MCF 10A (cell line): ENCODE measurements at regions not wholly inside any gene's neighbourhood (a gene's known extent, or its start where the extent isn't known, plus 50 kb on each side); places are given as distances from the start of the nearest gene placed in this dataset.
A peak's percentile ranks its signal among the peaks of the same experiment; 100 is the strongest.

Experiments
- BruUV-seq: library from RNA; stranded (reverse); fragments of 400-500 nt; replicated peaks from 2 replicates; lab custom pipeline; 2021; lab: Mats Ljungman, UMichigan
- CTCF ChIA-PET: fragments of 300-600 bp; sonication (Branson Sonifier 250); formaldehyde crosslinking; extraction: SDS; loops from one replicate; lab custom pipeline; 2021; ENCODE audit warnings: antibody characterized with exemption, inconsistent platforms; lab: Yijun Ruan, JAX
- POLR2A ChIA-PET: fragments of 300-600, 350-650 bp; sonication (Branson Sonifier 250); formaldehyde crosslinking; extraction: SDS; loops from one replicate; lab custom pipeline; 2020; ENCODE audit warnings: antibody characterized with exemption, inconsistent platforms; lab: Yijun Ruan, JAX
- DNase-seq: peaks from one replicate; pipeline ENCODE4 v3.0.0-alpha.2; 2018; ENCODE audit not compliant: unreplicated experiment
- H3K27ac Mint-ChIP-seq: one replicate; pipeline ENCODE4 v1.8.0; 2022; ENCODE audit warnings: mild to moderate bottlenecking, low read depth, mixed read lengths; ENCODE audit not compliant: unreplicated experiment
- H3K27me3 Mint-ChIP-seq: one replicate; pipeline ENCODE4 v1.8.0; 2022; ENCODE audit warnings: mixed read lengths; ENCODE audit not compliant: insufficient read depth, unreplicated experiment
- H3K36me3 Mint-ChIP-seq: one replicate; pipeline ENCODE4 v1.8.0; 2022; ENCODE audit warnings: mild to moderate bottlenecking, moderate library complexity, mixed read lengths; ENCODE audit not compliant: insufficient read depth, unreplicated experiment
- H3K4me1 Mint-ChIP-seq: one replicate; pipeline ENCODE4 v1.8.0; 2022; ENCODE audit warnings: mixed read lengths; ENCODE audit not compliant: insufficient read depth, unreplicated experiment
- H3K4me3 Mint-ChIP-seq: one replicate; pipeline ENCODE4 v1.8.0; 2022; ENCODE audit warnings: mild to moderate bottlenecking, moderate library complexity, mixed read lengths; ENCODE audit not compliant: unreplicated experiment
- H3K9me3 Mint-ChIP-seq: one replicate; pipeline ENCODE4 v1.8.0; 2022; ENCODE audit warnings: mixed read lengths; ENCODE audit not compliant: unreplicated experiment
- CTCF ChIP-seq: fragments of 200-600 bp; IDR thresholded peaks from one replicate; pipeline ENCODE4 v1.8.0; 2022; ENCODE audit warnings: antibody characterized with exemption, mild to moderate bottlenecking; ENCODE audit not compliant: unreplicated experiment
- intact Hi-C: fragments of 100-400 bp; cut with micrococcal nuclease; formaldehyde crosslinking; loops from 2 replicates; pipeline ENCODE4 v1.14.1; 2022

GRCh38 chr1:201719812-201720521 lies 109.0 kb upstream of the IPO9 start:
- H3K27me3 Mint-ChIP-seq: no peaks in the 10 kb centered on the region
- ChIA-PET POLR2A (interaction anchor here (0.6 to 3.2 kb wide), 8 partner anchors 9 to 252 kb away, joined by 3 to 15 read pairs (median 4); no protein-coding TSS in a partner anchor), CTCF (interaction anchor here (0.6 to 26.0 kb wide), 14 partner anchors 8 to 269 kb away, joined by 3 to 1744 read pairs (median 4); no protein-coding TSS in a partner anchor)
- H3K9me3 Mint-ChIP-seq: no peaks in the 10 kb centered on the region
- H3K4me3 Mint-ChIP-seq: no peak overlapping the region
- DNase-seq: no peak
- peak overlapping the region; percentile 52 for H3K27ac Mint-ChIP-seq
- TF ChIP-seq CTCF: no peak
- H3K36me3 Mint-ChIP-seq: peaks cover 9% of the 10 kb centered on the region
- H3K4me1 Mint-ChIP-seq: peaks cover 23% of the 10 kb centered on the region
- intact Hi-C loops: loop anchor here (10.0 kb wide), 1 partner anchor 165 kb away; the partner anchor contains the start of gene SHISA4
- BruUV-seq: no TSS peak

- ChIA-PET POLR2A (interaction anchor here (1.6 to 3.2 kb wide), 4 partner anchors 9 to 22 kb away, joined by 3 to 15 read pairs (median 8); no protein-coding TSS in a partner anchor), CTCF (interaction anchor here (0.6 to 26.0 kb wide), 13 partner anchors 9 to 270 kb away, joined by 3 to 1744 read pairs (median 4); no protein-coding TSS in a partner anchor)
- Mint-ChIP-seq H3K27ac (no peak overlapping the region), H3K27me3 (no peaks in the 10 kb centered on the region), H3K4me1 (peaks cover 22% of the 10 kb centered on the region), H3K36me3 (peaks cover 9% of the 10 kb centered on the region), H3K4me3 (no peak overlapping the region), H3K9me3 (no peaks in the 10 kb centered on the region)
- no peak for TF ChIP-seq CTCF
- no TSS peak for BruUV-seq
- no peak for DNase-seq
- intact Hi-C loops: no loop called here
Observed at GRCh38 chr1:201720522-201720844, 108.5 kb upstream of the IPO9 start.

GRCh38 chr1:201721082-201722049 lies 107.6 kb upstream of the IPO9 start:
- CTCF ChIA-PET: interaction anchor here (0.5 to 26.0 kb wide), 10 partner anchors 10 to 1559 kb away, joined by 3 to 1744 read pairs (median 5); no protein-coding TSS in a partner anchor
- H3K36me3 Mint-ChIP-seq: peaks cover 9% of the 10 kb centered on the region
- BruUV-seq: no TSS peak
- peaks cover 15% of the 10 kb centered on the region for H3K4me1 Mint-ChIP-seq
- intact Hi-C loops: no loop called here
- H3K27me3 Mint-ChIP-seq: no peaks in the 10 kb centered on the region
- DNase-seq: no peak
- H3K9me3 Mint-ChIP-seq: no peaks in the 10 kb centered on the region
- POLR2A ChIA-PET: interaction anchor here (0.6 to 2.6 kb wide), 5 partner anchors 8 to 21 kb away, joined by 3 to 15 read pairs (median 3); no protein-coding TSS in a partner anchor
- no peak overlapping the region for H3K27ac Mint-ChIP-seq
- TF ChIP-seq CTCF: no peak
- no peak overlapping the region for H3K4me3 Mint-ChIP-seq
